ENCODE measurements at regions not wholly inside any gene's neighbourhood (a gene's known extent, or its start where the extent isn't known, plus 50 kb on each side); places are given as distances from the start of the nearest gene placed in this dataset.

GRCh38 chr9:115444959-115445358 lies 327.0 kb upstream of the TNC start:
- BruUV-seq (replicated peaks): no TSS peak
- no peak for TF ChIP-seq THAP9 (CRISPR knock-in tag; IDR thresholded peaks at IDR 0.05; ENCODE audit: borderline replicate concordance)
- TF ChIP-seq, protein P1, sequence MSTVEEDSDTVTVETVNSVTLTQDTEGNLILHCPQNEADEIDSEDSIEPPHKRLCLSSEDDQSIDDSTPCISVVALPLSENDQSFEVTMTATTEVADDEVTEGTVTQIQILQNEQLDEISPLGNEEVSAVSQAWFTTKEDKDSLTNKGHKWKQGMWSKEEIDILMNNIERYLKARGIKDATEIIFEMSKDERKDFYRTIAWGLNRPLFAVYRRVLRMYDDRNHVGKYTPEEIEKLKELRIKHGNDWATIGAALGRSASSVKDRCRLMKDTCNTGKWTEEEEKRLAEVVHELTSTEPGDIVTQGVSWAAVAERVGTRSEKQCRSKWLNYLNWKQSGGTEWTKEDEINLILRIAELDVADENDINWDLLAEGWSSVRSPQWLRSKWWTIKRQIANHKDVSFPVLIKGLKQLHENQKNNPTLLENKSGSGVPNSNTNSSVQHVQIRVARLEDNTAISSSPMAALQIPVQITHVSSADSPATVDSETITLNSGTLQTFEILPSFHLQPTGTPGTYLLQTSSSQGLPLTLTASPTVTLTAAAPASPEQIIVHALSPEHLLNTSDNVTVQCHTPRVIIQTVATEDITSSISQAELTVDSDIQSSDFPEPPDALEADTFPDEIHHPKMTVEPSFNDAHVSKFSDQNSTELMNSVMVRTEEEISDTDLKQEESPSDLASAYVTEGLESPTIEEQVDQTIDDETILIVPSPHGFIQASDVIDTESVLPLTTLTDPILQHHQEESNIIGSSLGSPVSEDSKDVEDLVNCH (CRISPR knock-in tag; IDR thresholded peaks at IDR 0.05): no peak
- no peak for TF ChIP-seq ZBTB21 (CRISPR knock-in tag; IDR thresholded peaks at IDR 0.05)
- TF ChIP-seq FIP1L1 (IDR thresholded peaks at IDR 0.05; ENCODE audit: borderline replicate concordance, insufficient read depth, low read depth, low read length): no peak
- TF ChIP-seq, protein P2, sequence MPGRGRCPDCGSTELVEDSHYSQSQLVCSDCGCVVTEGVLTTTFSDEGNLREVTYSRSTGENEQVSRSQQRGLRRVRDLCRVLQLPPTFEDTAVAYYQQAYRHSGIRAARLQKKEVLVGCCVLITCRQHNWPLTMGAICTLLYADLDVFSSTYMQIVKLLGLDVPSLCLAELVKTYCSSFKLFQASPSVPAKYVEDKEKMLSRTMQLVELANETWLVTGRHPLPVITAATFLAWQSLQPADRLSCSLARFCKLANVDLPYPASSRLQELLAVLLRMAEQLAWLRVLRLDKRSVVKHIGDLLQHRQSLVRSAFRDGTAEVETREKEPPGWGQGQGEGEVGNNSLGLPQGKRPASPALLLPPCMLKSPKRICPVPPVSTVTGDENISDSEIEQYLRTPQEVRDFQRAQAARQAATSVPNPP (CRISPR knock-in tag; IDR thresholded peaks at IDR 0.05): no peak
- TF ChIP-seq ZNF547 (CRISPR knock-in tag; IDR thresholded peaks at IDR 0.05): no peak
- TF ChIP-seq, protein P3, sequence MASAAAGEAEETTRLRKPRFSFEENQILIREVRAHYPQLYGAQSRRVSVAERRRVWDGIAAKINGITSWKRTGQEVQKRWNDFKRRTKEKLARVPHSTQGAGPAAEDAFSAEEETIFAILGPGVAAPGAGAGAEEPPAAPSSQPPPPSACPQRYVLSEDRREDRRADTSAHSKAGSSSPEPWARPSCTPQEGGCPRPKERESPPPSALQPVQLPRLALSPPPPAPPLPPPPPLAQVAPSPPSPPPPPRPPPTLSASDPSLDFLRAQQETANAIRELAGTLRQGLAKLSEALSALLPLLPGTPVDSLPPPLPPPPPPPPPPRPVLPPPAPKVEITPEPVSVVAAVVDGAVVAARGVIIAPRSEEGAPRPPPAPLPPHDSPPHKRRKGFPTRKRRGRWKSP (CRISPR knock-in tag; IDR thresholded peaks at IDR 0.05): no peak
- no peak for FAIRE-seq
- in situ Hi-C loops (cut with HindIII; ENCODE audit: extremely low pct_ligation_motif_present, low pct_unique_long_range_greater_than_20kb) (no loop called here), intact Hi-C loops (cut with micrococcal nuclease; ENCODE audit: unreplicated experiment) (no loop called here)
- ATAC-seq: no peak
- no peak overlapping the region for H3K4me2 ChIP-seq (ENCODE audit: low read depth, low read length)
- ChIA-PET POLR2A (no interaction called here), CTCF (ENCODE audit: low intra/inter-chr PET ratio, low total read pairs) (no interaction called here)
- no peaks in the 10 kb centered on the region for H3K36me3 ChIP-seq (replicated peaks in 1 of 2; ENCODE audit: control insufficient read depth in 1 of 2, insufficient read depth in 2 of 2, low read length in 2 of 2)
- DNase-seq (ENCODE audit: low spot score): no peak
- no peaks in the 10 kb centered on the region for H4K20me1 ChIP-seq (ENCODE audit: insufficient read depth, low read length)
- no peaks in the 10 kb centered on the region for H3K27me3 ChIP-seq (ENCODE audit: control insufficient read depth in 1 of 2, insufficient read depth in 2 of 2, low read length in 2 of 2)
- H3K9ac ChIP-seq (ENCODE audit: insufficient read depth, low read depth, low read length): no peak overlapping the region
- no peaks in the 10 kb centered on the region for H3K79me2 ChIP-seq (ENCODE audit: insufficient read depth, low read length)
- H3K4me3 ChIP-seq (replicated peaks in 1 of 3; ENCODE audit: insufficient read depth in 1 of 3, low read depth in 2 of 3, low read length in 3 of 3): no peak overlapping the region
- H3K27ac ChIP-seq (ENCODE audit: extremely low read length, insufficient read depth, low read length): no peak overlapping the region
- no peaks in the 10 kb centered on the region for H3K4me1 ChIP-seq (ENCODE audit: insufficient read depth, low read length)
- no peak overlapping the region for H2AFZ ChIP-seq (ENCODE audit: low read length)
- WGBS (ENCODE audit: low lambda C conversion rate): 11% methylated on average over 3 of the region's 3 CpGs
- no peaks in the 10 kb centered on the region for H3K9me3 ChIP-seq (ENCODE audit: low read length)
